ENCODE measurements at regions not wholly inside any gene's neighbourhood (a gene's known extent, or its start where the extent isn't known, plus 50 kb on each side); places are given as distances from the start of the nearest gene placed in this dataset.

- Histone ChIP-seq H3K27me3 (no peaks in the 10 kb centered on the region), H3K27ac (no peak overlapping the region), H3K9me3 (no peaks in the 10 kb centered on the region), H3K36me3 (no peaks in the 10 kb centered on the region), H3K4me1 (no peaks in the 10 kb centered on the region), H3K4me3 (no peak overlapping the region), H3K9ac (ENCODE audit: low read depth in 2 of 2, low read length in 2 of 2) (no peak overlapping the region)
- no peak for TF ChIP-seq CTCF (IDR thresholded peaks at IDR 0.05)
- intact Hi-C loops (cut with DNase I) = no loop called here
- DNase-seq = no peak
Measured at GRCh38 chr2:167703441-167703840, 544.0 kb downstream of the STK39 start.

- Histone ChIP-seq H3K9me3 (no peaks in the 10 kb centered on the region), H3K27me3 (no peaks in the 10 kb centered on the region), H3K9ac (ENCODE audit: low read depth in 2 of 2, low read length in 2 of 2) (no peak overlapping the region), H3K4me1 (no peaks in the 10 kb centered on the region), H3K27ac (no peak overlapping the region), H3K36me3 (no peaks in the 10 kb centered on the region), H3K4me3 (no peak overlapping the region)
- TF ChIP-seq CTCF (IDR thresholded peaks at IDR 0.05) = no peak
- intact Hi-C loops (cut with DNase I) = no loop called here
- no peak for DNase-seq
Measured at GRCh38 chr2:167702227-167702626, 545.2 kb downstream of the STK39 start.

GRCh38 chr2:167701651-167702050 is 545.7 kb downstream of the STK39 start:
- no peak for TF ChIP-seq CTCF (IDR thresholded peaks at IDR 0.05)
- DNase-seq = no peak
- Histone ChIP-seq H3K9me3 (no peaks in the 10 kb centered on the region), H3K27ac (no peak overlapping the region), H3K4me1 (no peaks in the 10 kb centered on the region), H3K27me3 (no peaks in the 10 kb centered on the region), H3K4me3 (no peak overlapping the region), H3K9ac (ENCODE audit: low read depth in 2 of 2, low read length in 2 of 2) (no peak overlapping the region), H3K36me3 (no peaks in the 10 kb centered on the region)
- intact Hi-C loops (cut with DNase I) = no loop called here

- no peaks in the 10 kb centered on the region for H3K4me1 ChIP-seq
- H3K36me3 ChIP-seq = no peaks in the 10 kb centered on the region
- DNase-seq = no peak
- intact Hi-C loops (cut with DNase I) = no loop called here
- H3K27ac ChIP-seq = no peak overlapping the region
- no peaks in the 10 kb centered on the region for H3K27me3 ChIP-seq
- no peaks in the 10 kb centered on the region for H3K9me3 ChIP-seq
- no peak overlapping the region for H3K4me3 ChIP-seq
- no peak overlapping the region for H3K9ac ChIP-seq (ENCODE audit: low read depth in 2 of 2, low read length in 2 of 2)
- TF ChIP-seq CTCF (IDR thresholded peaks at IDR 0.05) = no peak
Measured at GRCh38 chr2:167697948-167698347, 549.4 kb downstream of the STK39 start.

GRCh38 chr2:167697194-167697593 is 550.2 kb downstream of the STK39 start:
- H3K27ac ChIP-seq = no peak overlapping the region
- no peak for TF ChIP-seq CTCF (IDR thresholded peaks at IDR 0.05)

GRCh38 chr2:167692936-167693335 is 554.5 kb downstream of the STK39 start:
- H3K27me3 ChIP-seq = no peaks in the 10 kb centered on the region
- no peaks in the 10 kb centered on the region for H3K4me1 ChIP-seq
- H3K27ac ChIP-seq = no peak overlapping the region
- no peak overlapping the region for H3K9ac ChIP-seq (ENCODE audit: low read depth in 2 of 2, low read length in 2 of 2)
- no peak overlapping the region for H3K4me3 ChIP-seq
- intact Hi-C loops (cut with DNase I) = no loop called here
- no peaks in the 10 kb centered on the region for H3K9me3 ChIP-seq
- H3K36me3 ChIP-seq = no peaks in the 10 kb centered on the region
- no peak for DNase-seq
- TF ChIP-seq CTCF (IDR thresholded peaks at IDR 0.05) = no peak

More at GRCh38 chr2:167697194-167697593, 550.2 kb downstream of the STK39 start:
- Histone ChIP-seq H3K9me3 (no peaks in the 10 kb centered on the region), H3K4me3 (no peak overlapping the region), H3K36me3 (no peaks in the 10 kb centered on the region), H3K9ac (ENCODE audit: low read depth in 2 of 2, low read length in 2 of 2) (no peak overlapping the region), H3K27me3 (no peaks in the 10 kb centered on the region), H3K4me1 (no peaks in the 10 kb centered on the region)
- DNase-seq = no peak
- intact Hi-C loops (cut with DNase I) = no loop called here
